ENCODE measurements at regions not wholly inside any gene's neighbourhood (a gene's known extent, or its start where the extent isn't known, plus 50 kb on each side); places are given as distances from the start of the nearest gene placed in this dataset.

- TF ChIP-seq CTCF (IDR thresholded peaks at IDR 0.05; ENCODE audit: insufficient read depth, low read length, poor library complexity, severe bottlenecking) = no peak
- H3K27me3 ChIP-seq (ENCODE audit: control insufficient read depth, insufficient read depth, low read length) = no peaks in the 10 kb centered on the region
- no peak overlapping the region for H3K4me3 ChIP-seq (ENCODE audit: low read depth, low read length)
- H3K36me3 ChIP-seq (ENCODE audit: control insufficient read depth, insufficient read depth, low read length) = no peaks in the 10 kb centered on the region
- DNase-seq (ENCODE audit: low read depth) = no peak
Observed at GRCh38 chr6:21906826-21907225, 313.3 kb downstream of the SOX4 start.

- Histone ChIP-seq H3K27me3 (ENCODE audit: control insufficient read depth, insufficient read depth, low read length) (no peaks in the 10 kb centered on the region), H3K4me3 (ENCODE audit: low read depth, low read length) (no peak overlapping the region), H3K36me3 (ENCODE audit: control insufficient read depth, insufficient read depth, low read length) (no peaks in the 10 kb centered on the region)
- no peak for TF ChIP-seq CTCF (IDR thresholded peaks at IDR 0.05; ENCODE audit: insufficient read depth, low read length, poor library complexity, severe bottlenecking)
- DNase-seq (ENCODE audit: low read depth) = no peak
Observed at GRCh38 chr6:21907291-21907690, 313.7 kb downstream of the SOX4 start.

GRCh38 chr6:21908161-21908848 is 314.8 kb downstream of the SOX4 start:
- TF ChIP-seq CTCF (IDR thresholded peaks at IDR 0.05; ENCODE audit: insufficient read depth, low read length, poor library complexity, severe bottlenecking) = no peak
- Histone ChIP-seq H3K27me3 (ENCODE audit: control insufficient read depth, insufficient read depth, low read length) (no peaks in the 10 kb centered on the region), H3K36me3 (ENCODE audit: control insufficient read depth, insufficient read depth, low read length) (no peaks in the 10 kb centered on the region), H3K4me3 (ENCODE audit: low read depth, low read length) (no peak overlapping the region)
- no peak for DNase-seq (ENCODE audit: low read depth)

- no peak for TF ChIP-seq CTCF (IDR thresholded peaks at IDR 0.05; ENCODE audit: insufficient read depth, low read length, poor library complexity, severe bottlenecking)
- H3K4me3 ChIP-seq (ENCODE audit: low read depth, low read length) = no peak overlapping the region
- DNase-seq (ENCODE audit: low read depth) = no peak
- no peaks in the 10 kb centered on the region for H3K27me3 ChIP-seq (ENCODE audit: control insufficient read depth, insufficient read depth, low read length)
- no peaks in the 10 kb centered on the region for H3K36me3 ChIP-seq (ENCODE audit: control insufficient read depth, insufficient read depth, low read length)
Observed at GRCh38 chr6:21909321-21909720, 315.8 kb downstream of the SOX4 start.

GRCh38 chr6:21911208-21911607 is 317.7 kb downstream of the SOX4 start:
- Histone ChIP-seq H3K36me3 (ENCODE audit: control insufficient read depth, insufficient read depth, low read length) (no peaks in the 10 kb centered on the region), H3K4me3 (ENCODE audit: low read depth, low read length) (no peak overlapping the region), H3K27me3 (ENCODE audit: control insufficient read depth, insufficient read depth, low read length) (no peaks in the 10 kb centered on the region)
- TF ChIP-seq CTCF (IDR thresholded peaks at IDR 0.05; ENCODE audit: insufficient read depth, low read length, poor library complexity, severe bottlenecking) = no peak
- no peak for DNase-seq (ENCODE audit: low read depth)
